GM20000 (cell line): ENCODE measurements at regions not wholly inside any gene's neighbourhood (a gene's known extent, or its start where the extent isn't known, plus 50 kb on each side); places are given as distances from the start of the nearest gene placed in this dataset.
"Not testable (repeated sequence)": the region's sequence is repeated elsewhere in the genome, so short reads cannot be mapped to it uniquely, and the experiment has no call there.

ENCODE experiments used
- DNase-seq: peaks from one replicate; pipeline ENCODE4 v3.0.0; 2012; ENCODE audit warnings: low spot score
- TF ChIP-seq, protein P1 (sequence below): IDR thresholded peaks from 2 replicates; pipeline ENCODE4 v1.5.1; 2012; ENCODE audit warnings: mild to moderate bottlenecking, control low read depth; ENCODE audit errors: extremely low read depth, missing control alignments

DNA sequence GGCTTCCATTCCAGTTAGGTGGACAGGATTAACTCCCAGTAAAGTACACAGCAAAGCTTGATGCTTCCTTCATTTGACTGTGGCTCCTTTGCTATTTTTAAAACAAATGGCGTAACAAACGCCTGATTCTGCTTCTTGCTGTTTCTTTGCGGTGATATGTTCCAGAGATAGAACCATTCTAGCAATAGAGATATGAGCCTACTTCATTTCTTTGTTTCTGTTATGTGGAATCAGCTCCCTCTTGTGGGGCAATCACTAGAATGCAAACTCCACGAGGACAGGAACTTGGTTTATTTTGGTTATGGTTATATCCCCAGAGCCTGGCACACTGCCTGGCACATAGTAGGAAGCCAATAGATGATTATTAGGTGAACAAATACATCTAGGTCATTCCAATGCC, 122.6 kb upstream of the SLC6A11 start:
- TF ChIP-seq, protein P1, sequence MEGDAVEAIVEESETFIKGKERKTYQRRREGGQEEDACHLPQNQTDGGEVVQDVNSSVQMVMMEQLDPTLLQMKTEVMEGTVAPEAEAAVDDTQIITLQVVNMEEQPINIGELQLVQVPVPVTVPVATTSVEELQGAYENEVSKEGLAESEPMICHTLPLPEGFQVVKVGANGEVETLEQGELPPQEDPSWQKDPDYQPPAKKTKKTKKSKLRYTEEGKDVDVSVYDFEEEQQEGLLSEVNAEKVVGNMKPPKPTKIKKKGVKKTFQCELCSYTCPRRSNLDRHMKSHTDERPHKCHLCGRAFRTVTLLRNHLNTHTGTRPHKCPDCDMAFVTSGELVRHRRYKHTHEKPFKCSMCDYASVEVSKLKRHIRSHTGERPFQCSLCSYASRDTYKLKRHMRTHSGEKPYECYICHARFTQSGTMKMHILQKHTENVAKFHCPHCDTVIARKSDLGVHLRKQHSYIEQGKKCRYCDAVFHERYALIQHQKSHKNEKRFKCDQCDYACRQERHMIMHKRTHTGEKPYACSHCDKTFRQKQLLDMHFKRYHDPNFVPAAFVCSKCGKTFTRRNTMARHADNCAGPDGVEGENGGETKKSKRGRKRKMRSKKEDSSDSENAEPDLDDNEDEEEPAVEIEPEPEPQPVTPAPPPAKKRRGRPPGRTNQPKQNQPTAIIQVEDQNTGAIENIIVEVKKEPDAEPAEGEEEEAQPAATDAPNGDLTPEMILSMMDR, result no peak
- DNase-seq, result no peak

DNA sequence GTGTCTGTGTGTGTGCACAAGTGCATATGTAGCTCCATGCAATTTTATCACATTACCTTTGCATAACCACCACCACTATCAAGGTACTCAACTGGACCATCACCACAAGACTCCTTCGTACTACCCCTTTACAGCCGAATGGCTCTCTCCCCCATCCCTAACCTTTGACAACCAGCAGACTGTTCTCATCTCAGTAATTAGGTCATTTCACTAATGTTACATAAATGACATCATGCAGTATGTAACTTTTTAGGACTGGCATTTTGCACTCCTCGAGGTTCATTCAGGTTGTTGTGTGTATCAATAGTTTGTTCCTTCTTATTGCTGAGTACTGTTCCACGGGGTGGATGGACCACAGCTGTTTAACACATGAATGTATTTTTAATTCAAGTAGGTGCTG, 121.8 kb upstream of the SLC6A11 start:
- TF ChIP-seq, protein P1, result no peak
- no peak for DNase-seq

DNA sequence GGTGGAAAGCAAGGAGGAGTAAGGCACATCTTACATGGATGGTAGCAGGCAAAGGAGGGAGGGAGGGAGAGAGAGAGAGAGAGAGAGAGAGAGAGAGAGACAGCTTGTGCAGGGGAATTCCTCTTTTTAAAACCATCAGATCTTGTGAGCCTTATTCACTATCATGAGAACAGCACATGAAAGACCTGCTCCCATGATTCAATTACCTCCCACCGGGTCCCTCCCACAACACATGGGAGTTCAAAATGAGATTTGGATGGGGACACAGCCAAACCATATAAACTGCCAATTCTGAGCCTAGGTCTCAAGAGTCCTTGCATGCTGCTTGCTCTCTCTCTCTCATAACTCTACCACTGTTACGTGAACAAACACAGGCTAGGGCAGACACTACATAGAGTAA, 120.8 kb upstream of the SLC6A11 start:
- not testable (repeated sequence) for DNase-seq

DNA sequence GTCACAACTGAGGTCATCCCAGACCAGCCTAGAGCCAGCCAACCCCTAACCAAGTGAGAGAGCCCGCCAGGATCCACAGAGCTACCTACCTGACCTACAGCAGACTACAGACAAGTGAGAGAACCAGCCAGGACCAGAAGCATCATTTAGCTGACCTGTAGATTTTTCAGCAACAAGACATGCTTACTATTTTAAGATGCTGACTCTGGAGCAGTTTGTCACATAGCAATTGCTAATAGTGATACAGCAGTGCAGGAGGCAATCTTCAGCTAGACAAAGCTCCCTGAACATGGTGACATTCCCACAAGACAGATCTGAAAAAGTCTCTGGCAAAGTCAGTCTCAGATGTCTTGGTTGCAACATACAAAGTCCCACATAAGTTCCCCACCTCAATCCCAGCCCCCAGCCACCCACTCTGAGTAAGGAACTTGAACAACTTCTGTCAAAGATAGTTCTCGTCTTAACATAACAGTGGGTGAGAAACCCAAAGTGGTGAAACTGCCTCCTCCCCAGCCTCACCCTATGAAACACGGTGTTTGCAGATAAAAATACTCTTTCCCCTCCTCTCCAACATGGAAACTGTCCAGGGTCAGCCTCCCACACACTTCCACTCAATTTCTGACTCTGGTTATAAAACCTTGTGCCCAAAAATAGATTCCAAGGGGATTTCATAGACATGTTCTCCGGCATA, 120.3 kb upstream of the SLC6A11 start:
- TF ChIP-seq, protein P1, result no peak
- no peak for DNase-seq

DNA sequence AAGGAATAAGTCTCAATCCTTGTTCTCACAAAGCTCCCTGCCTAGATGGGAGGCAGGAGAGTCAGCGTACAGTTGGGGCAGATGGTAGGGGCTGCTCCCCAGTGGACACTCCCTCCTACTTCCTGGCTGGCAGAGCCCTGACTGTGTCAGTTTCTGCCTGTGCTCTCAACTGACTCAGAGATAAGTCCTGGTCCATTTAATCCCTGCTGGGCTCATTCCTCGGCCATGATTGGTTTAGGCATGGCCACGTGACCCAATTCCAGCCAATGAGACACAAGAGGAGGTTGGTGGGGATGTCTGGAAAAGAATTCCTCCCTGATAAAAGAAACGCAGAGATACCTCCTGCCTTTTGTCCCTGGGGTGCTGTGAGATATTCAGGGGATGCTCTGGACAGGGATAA, 118.1 kb upstream of the SLC6A11 start:
- TF ChIP-seq, protein P1, result no peak
- DNase-seq, result no peak

DNA sequence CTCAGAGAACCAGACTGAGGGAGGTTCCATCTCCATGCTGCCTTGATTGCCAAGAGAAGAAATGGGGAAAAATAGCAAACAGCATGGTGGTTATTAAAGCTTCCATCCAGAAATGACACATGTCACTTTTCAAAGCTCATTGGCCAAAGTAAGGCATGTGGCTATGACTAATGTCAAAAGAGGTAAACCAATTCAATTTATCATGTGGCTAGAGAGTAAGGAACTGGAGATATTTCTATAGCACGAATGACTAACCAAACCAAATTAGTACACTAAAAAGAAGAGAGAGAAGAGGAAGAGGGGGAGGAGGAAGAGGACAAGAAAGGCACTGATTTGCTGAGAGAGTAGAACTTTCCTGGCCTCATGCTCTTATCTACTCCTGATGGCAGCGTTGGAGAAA, 115.2 kb upstream of the SLC6A11 start:
- TF ChIP-seq, protein P1, result no peak

DNA sequence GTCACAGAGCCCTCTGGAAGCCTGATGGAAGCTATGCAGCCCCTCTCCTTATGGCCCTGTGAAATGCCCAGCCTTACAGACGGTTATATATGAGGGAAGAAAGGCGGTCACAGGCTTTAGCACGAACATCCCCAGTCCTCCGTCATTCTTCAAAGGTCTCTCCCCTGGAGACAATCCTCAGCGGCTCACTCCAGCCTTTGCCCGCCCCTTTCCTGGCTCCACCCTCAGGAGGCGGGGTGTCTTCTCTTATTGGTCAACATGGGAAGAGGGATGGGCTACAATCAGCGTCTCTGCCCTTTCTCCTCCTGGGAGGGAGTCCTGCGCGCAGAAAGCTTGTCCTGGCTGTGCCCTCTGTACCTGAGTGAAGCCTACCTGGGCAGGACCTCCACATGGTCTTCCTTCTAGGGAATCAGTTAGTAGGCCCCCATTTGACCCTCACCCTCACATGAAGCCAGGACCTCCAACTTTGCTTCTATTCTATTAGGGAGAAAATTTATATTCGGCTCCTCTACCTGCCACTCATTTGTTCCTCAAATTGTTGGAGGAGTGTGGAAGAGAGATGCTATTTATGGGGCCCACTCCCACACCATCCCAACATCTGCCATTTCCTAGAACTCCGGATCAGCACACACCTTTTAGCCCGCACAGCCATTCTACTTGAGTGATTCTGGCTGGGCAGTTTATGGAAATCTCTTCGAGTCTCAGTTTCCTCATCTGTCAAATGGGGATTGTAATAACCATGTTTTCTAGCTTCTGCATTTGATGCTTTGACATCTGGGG, 112.9 kb upstream of the SLC6A11 start:
- TF ChIP-seq, protein P1, result no peak
- DNase-seq, result no peak

More for the DNA sequence above, 115.2 kb upstream of the SLC6A11 start:
- DNase-seq, result no peak
